Osteocyte (in vitro differentiated cells): ENCODE measurements at regions not wholly inside any gene's neighbourhood (a gene's known extent, or its start where the extent isn't known, plus 50 kb on each side); places are given as distances from the start of the nearest gene placed in this dataset.
A peak's percentile ranks its signal among the peaks of the same experiment; 100 is the strongest.
"Not testable (repeated sequence)": the region's sequence is repeated elsewhere in the genome, so short reads cannot be mapped to it uniquely, and the experiment has no call there.

Source experiments
- DNase-seq: peaks from one replicate; pipeline ENCODE4 v3.0.0; 2021; ENCODE audit warnings: mixed read lengths; ENCODE audit not compliant: unreplicated experiment; ENCODE audit errors: extremely low spot score
- H3K27ac Mint-ChIP-seq: one replicate; pipeline ENCODE4 v1.8.0; 2021; ENCODE audit warnings: mild to moderate bottlenecking, mixed read lengths; ENCODE audit not compliant: unreplicated experiment
- H3K27me3 Mint-ChIP-seq: one replicate; pipeline ENCODE4 v1.8.0; 2021; ENCODE audit warnings: mixed read lengths; ENCODE audit not compliant: unreplicated experiment
- H3K36me3 Mint-ChIP-seq: one replicate; pipeline ENCODE4 v1.8.0; 2021; ENCODE audit warnings: mixed read lengths; ENCODE audit not compliant: unreplicated experiment
- H3K4me1 Mint-ChIP-seq: one replicate; pipeline ENCODE4 v1.8.0; 2021; ENCODE audit warnings: mixed read lengths; ENCODE audit not compliant: unreplicated experiment
- H3K4me3 Mint-ChIP-seq: one replicate; pipeline ENCODE4 v1.8.0; 2021; ENCODE audit warnings: mild to moderate bottlenecking, moderate library complexity, mixed read lengths; ENCODE audit not compliant: unreplicated experiment
- H3K9me3 Mint-ChIP-seq: one replicate; pipeline ENCODE4 v1.8.0; 2021; ENCODE audit warnings: mixed read lengths; ENCODE audit not compliant: unreplicated experiment
- TF ChIP-seq, protein P1 (sequence below): fragments of 200-600 bp; sonication (generic); IDR thresholded peaks from 2 replicates; pipeline ENCODE4 v1.5.0; 2021; ENCODE audit warnings: antibody characterized with exemption, mild to moderate bottlenecking, moderate library complexity

DNA sequence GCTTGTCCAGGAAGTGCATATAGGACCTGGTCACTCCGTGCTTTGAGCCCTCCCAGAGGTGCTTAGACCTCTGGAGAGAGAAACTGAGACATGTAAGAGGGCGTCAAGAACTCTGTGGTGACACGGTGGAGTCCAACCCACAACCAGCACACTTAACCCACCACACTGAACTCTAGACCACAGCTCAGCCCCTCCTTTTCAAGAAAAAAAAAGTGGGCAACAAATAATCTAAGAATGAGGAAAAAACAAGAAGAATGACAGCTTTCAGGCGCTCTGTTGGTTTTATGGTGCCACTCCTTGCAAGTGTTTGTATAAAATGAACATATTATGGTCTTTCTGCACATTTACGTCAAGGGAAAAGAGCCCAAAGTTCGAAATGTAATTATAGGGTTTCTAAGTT, 50.2 kb upstream of the SNAPC3 start:
- no peak for DNase-seq
- Mint-ChIP-seq H3K36me3 (peaks cover 3% of the 10 kb centered on the region), H3K27me3 (no peaks in the 10 kb centered on the region), H3K9me3 (peaks cover 6% of the 10 kb centered on the region), H3K4me3 (no peak overlapping the region), H3K4me1 (peaks cover 56% of the 10 kb centered on the region), H3K27ac (peak overlapping the region; percentile 91)
- TF ChIP-seq, protein P1, sequence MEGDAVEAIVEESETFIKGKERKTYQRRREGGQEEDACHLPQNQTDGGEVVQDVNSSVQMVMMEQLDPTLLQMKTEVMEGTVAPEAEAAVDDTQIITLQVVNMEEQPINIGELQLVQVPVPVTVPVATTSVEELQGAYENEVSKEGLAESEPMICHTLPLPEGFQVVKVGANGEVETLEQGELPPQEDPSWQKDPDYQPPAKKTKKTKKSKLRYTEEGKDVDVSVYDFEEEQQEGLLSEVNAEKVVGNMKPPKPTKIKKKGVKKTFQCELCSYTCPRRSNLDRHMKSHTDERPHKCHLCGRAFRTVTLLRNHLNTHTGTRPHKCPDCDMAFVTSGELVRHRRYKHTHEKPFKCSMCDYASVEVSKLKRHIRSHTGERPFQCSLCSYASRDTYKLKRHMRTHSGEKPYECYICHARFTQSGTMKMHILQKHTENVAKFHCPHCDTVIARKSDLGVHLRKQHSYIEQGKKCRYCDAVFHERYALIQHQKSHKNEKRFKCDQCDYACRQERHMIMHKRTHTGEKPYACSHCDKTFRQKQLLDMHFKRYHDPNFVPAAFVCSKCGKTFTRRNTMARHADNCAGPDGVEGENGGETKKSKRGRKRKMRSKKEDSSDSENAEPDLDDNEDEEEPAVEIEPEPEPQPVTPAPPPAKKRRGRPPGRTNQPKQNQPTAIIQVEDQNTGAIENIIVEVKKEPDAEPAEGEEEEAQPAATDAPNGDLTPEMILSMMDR: no peak

DNA sequence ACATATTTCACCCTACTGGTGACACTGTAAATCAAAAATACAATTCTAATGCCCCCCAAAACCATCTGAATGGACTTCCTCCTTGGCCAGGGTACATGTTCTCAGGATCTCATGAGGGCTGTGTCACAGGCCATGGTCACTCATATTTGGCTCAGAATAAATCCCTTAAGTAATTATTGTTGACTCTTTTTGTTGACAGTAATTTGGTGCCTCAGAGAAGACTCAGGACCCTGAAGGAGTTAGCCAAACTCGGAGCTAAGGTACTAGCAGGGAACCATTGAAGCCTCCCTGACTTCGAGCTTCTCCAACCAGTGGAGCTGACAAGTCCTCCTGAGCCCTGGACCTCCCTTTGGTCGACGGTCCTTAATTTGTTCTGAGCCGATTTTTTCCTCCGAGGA, 51.2 kb upstream of the SNAPC3 start:
- H3K4me3 Mint-ChIP-seq: no peak overlapping the region
- TF ChIP-seq, protein P1: no peak
- no peak for DNase-seq
- peaks cover 6% of the 10 kb centered on the region for H3K9me3 Mint-ChIP-seq
- H3K27me3 Mint-ChIP-seq: no peaks in the 10 kb centered on the region
- H3K36me3 Mint-ChIP-seq: peaks cover 3% of the 10 kb centered on the region
- H3K4me1 Mint-ChIP-seq: peaks cover 50% of the 10 kb centered on the region
- no peak overlapping the region for H3K27ac Mint-ChIP-seq

DNA sequence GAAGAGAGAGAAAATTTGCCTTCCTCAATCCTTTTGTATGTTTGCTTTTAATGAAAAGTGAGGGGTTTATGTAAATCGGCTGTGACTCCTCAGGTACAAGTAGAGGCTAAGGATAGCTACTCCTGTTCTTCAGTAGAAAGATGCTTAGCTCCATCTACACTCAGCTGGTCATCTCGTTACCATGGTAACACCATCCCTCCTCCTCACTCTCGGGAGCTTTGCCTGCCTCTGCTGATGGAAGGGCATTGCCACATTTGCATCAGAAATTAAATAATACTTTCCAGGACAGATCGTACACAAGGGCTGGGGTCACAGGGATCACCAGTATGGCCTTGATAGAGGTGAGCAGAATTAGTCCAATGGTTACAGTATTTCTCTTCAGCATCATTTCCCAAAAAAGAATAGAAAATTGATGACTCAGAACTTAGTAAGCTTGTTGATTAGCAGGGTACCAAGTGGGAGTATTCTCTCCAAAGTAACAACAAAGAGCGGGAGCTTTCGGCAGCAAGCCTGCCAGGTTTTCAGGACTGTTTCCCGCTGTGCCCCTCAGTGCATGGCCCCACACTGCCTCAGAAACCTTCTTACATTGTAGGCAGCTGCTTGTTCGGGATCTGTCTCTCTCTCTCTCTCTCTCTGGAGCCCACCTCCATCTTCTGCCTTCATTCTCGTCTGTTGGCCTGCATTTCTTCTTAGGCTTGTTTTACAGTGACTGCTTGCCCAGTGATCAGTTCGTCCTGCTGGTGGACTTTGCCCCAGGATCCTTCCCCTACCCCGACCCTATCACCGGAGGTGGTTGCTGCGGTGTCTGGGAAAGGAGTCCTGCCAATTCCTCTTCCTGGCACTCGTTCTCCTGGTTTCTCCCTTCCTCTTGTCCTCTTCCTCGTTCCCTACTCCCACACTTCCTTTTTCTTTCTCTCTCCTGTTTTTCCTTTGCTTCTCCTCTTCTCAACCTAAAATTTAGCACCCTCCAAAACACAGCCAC, 51.9 kb upstream of the SNAPC3 start:
- Mint-ChIP-seq H3K9me3 (peaks cover 2% of the 10 kb centered on the region), H3K36me3 (no peaks in the 10 kb centered on the region), H3K4me1 (peaks cover 47% of the 10 kb centered on the region), H3K4me3 (no peak overlapping the region), H3K27ac (peak overlapping the region; percentile 42), H3K27me3 (no peaks in the 10 kb centered on the region)
- no peak for DNase-seq
- TF ChIP-seq, protein P1: no peak

DNA sequence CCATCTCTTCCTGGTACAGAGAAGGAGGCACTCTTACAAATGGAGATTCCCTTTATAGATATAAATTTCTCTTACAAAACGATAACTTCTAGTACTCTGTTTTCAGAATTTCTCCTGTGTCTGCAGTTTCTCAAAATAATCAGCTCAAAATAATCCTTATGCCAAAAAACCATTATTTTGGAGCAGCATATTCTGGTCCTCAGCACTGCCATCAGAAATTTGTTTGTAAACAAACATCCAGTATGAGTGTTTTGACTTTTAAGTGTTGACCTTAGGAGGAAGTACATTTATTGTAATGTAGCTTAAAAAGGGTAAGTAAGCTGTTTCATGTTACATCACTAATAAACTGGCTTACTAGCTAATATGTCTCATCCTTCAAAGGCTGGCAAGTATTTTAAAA, 52.8 kb upstream of the SNAPC3 start:
- H3K27ac Mint-ChIP-seq: no peak overlapping the region
- H3K9me3 Mint-ChIP-seq: no peaks in the 10 kb centered on the region
- DNase-seq: no peak
- TF ChIP-seq, protein P1: no peak
- no peaks in the 10 kb centered on the region for H3K27me3 Mint-ChIP-seq
- H3K4me3 Mint-ChIP-seq: no peak overlapping the region
- H3K4me1 Mint-ChIP-seq: peaks cover 42% of the 10 kb centered on the region
- H3K36me3 Mint-ChIP-seq: no peaks in the 10 kb centered on the region

DNA sequence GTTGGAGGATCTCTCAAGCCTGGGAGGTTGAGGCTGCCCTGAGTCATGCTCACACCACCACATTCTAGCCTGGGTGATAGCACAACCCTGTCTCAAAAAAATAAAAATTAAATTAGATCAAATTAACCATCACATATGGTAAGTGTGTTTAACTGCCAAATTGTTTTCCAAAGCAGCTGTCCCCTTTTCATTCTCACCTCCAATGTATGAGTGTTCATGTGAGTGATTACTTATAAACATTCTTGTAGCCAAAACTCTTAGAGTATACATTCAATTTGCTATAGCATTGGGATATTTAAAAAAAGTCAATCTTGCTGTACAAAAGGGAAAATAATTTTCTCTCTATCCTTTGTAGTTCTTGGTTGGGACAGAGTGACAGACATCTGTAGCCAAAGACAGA, 53.4 kb upstream of the SNAPC3 start:
- Mint-ChIP-seq H3K27ac (no peak overlapping the region), H3K9me3 (no peaks in the 10 kb centered on the region), H3K4me1 (peaks cover 36% of the 10 kb centered on the region), H3K27me3 (no peaks in the 10 kb centered on the region), H3K4me3 (no peak overlapping the region), H3K36me3 (no peaks in the 10 kb centered on the region)
- TF ChIP-seq, protein P1: no peak
- no peak for DNase-seq

DNA sequence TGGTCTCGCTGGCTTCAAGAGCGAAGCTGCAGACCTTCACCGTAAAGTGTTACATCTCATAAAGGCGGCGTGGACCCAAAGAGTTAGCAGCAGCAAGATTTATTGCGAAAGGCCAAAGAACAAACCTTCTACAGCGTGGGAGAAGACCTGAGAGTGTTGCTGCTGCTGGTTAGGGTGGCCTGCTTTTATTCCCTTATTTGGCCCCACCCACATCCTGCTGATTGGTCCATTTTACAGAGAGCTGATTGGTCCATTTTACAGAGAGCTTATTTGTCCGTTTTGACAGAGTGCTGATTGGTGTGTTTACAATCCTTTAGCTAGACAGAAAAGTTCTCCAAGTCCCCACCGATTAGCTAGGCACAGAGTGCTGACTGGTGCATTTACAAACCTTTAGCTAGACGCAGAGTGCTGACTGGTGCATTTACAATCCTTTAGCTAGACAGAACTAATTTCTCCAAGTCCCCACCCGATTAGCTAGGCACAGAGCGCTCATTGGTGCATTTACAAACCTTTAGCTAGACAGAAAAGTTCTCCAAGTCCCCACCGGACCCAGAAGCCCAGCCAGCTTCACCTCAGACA, 57.6 kb upstream of the SNAPC3 start:
- H3K36me3 Mint-ChIP-seq, H3K4me3 Mint-ChIP-seq, H3K4me1 Mint-ChIP-seq, H3K9me3 Mint-ChIP-seq, H3K27me3 Mint-ChIP-seq, DNase-seq, H3K27ac Mint-ChIP-seq: not testable (repeated sequence)
